HUES48 (cell line): ENCODE measurements at regions not wholly inside any gene's neighbourhood (a gene's known extent, or its start where the extent isn't known, plus 50 kb on each side); places are given as distances from the start of the nearest gene placed in this dataset.
"Not testable (repeated sequence)": the region's sequence is repeated elsewhere in the genome, so short reads cannot be mapped to it uniquely, and the experiment has no call there.

Experiments used
- H3K27ac ChIP-seq: one replicate; pipeline ENCODE4 v1.7.0; 2013; ENCODE audit warnings: low read depth, low read length, inconsistent platforms
- H3K27me3 ChIP-seq: 2 replicates; pipeline ENCODE4 v1.6.1; 2013; ENCODE audit warnings: mild to moderate bottlenecking, low read length; ENCODE audit not compliant: control insufficient read depth, insufficient read depth
- H3K36me3 ChIP-seq: 2 replicates; pipeline ENCODE4 v1.6.1; 2013; ENCODE audit warnings: low read length; ENCODE audit not compliant: control insufficient read depth, insufficient read depth
- H3K4me1 ChIP-seq: 2 replicates; pipeline ENCODE4 v1.6.1; 2013; ENCODE audit warnings: mild to moderate bottlenecking, low read length; ENCODE audit not compliant: control insufficient read depth, insufficient read depth
- H3K4me3 ChIP-seq: 2 replicates; pipeline ENCODE4 v1.5.1; 2013; ENCODE audit warnings: mild to moderate bottlenecking, low read depth, low read length
- H3K9ac ChIP-seq: 2 replicates; pipeline ENCODE4 v1.6.1; 2013; ENCODE audit warnings: mild to moderate bottlenecking, low read depth, low read length, moderate library complexity
- H3K9me3 ChIP-seq: 2 replicates; pipeline ENCODE4 v1.6.1; 2013; ENCODE audit warnings: low read length; ENCODE audit not compliant: control insufficient read depth, insufficient read depth

- Histone ChIP-seq H3K27ac (no peak overlapping the region), H3K4me3 (no peak overlapping the region), H3K9ac (no peak overlapping the region)
Measured at GRCh38 chrX:46324166-46324565, 221.1 kb downstream of the ZNF674 start.

GRCh38 chrX:46322929-46323328 is 222.3 kb downstream of the ZNF674 start:
- peaks cover 34% of the 10 kb centered on the region for H3K4me1 ChIP-seq
- not testable (repeated sequence) for H3K4me3 ChIP-seq, H3K9me3 ChIP-seq, H3K9ac ChIP-seq, H3K36me3 ChIP-seq, H3K27me3 ChIP-seq, H3K27ac ChIP-seq

More at GRCh38 chrX:46324166-46324565, 221.1 kb downstream of the ZNF674 start:
- Histone ChIP-seq H3K9me3 (no peaks in the 10 kb centered on the region), H3K4me1 (peaks cover 45% of the 10 kb centered on the region), H3K36me3 (no peaks in the 10 kb centered on the region), H3K27me3 (no peaks in the 10 kb centered on the region)

GRCh38 chrX:46321676-46322075 is 223.5 kb downstream of the ZNF674 start:
- no peaks in the 10 kb centered on the region for H3K9me3 ChIP-seq
- H3K4me3 ChIP-seq: no peak overlapping the region
- H3K27ac ChIP-seq: no peak overlapping the region
- no peaks in the 10 kb centered on the region for H3K27me3 ChIP-seq
- no peak overlapping the region for H3K9ac ChIP-seq
- H3K4me1 ChIP-seq: peaks cover 37% of the 10 kb centered on the region
- H3K36me3 ChIP-seq: no peaks in the 10 kb centered on the region

GRCh38 chrX:46319750-46320149 is 225.5 kb downstream of the ZNF674 start:
- Histone ChIP-seq H3K4me1 (peaks cover 20% of the 10 kb centered on the region), H3K27ac (no peak overlapping the region), H3K9me3 (no peaks in the 10 kb centered on the region), H3K27me3 (no peaks in the 10 kb centered on the region), H3K36me3 (no peaks in the 10 kb centered on the region), H3K9ac (no peak overlapping the region), H3K4me3 (no peak overlapping the region)

GRCh38 chrX:46318551-46318950 is 226.7 kb downstream of the ZNF674 start:
- H3K4me1 ChIP-seq: peaks cover 12% of the 10 kb centered on the region
- H3K9me3 ChIP-seq: no peaks in the 10 kb centered on the region
- H3K9ac ChIP-seq: no peak overlapping the region
- no peaks in the 10 kb centered on the region for H3K27me3 ChIP-seq
- H3K27ac ChIP-seq: no peak overlapping the region
- H3K36me3 ChIP-seq: no peaks in the 10 kb centered on the region
- no peak overlapping the region for H3K4me3 ChIP-seq

GRCh38 chrX:46317163-46317562 is 228.1 kb downstream of the ZNF674 start:
- Histone ChIP-seq H3K27me3 (no peaks in the 10 kb centered on the region), H3K9me3 (no peaks in the 10 kb centered on the region), H3K27ac (peak overlapping the region; percentile 61), H3K9ac (no peak overlapping the region), H3K4me1 (peaks cover 14% of the 10 kb centered on the region), H3K4me3 (no peak overlapping the region), H3K36me3 (no peaks in the 10 kb centered on the region)

GRCh38 chrX:46311581-46312120 is 233.6 kb downstream of the ZNF674 start:
- Histone ChIP-seq H3K27me3 (0 out of 2 replicates have a peak, but pooled peaks cover 5% of the 10 kb centered on the region), H3K4me3 (no peak overlapping the region), H3K9ac (no peak overlapping the region), H3K4me1 (peaks cover 32% of the 10 kb centered on the region), H3K36me3 (no peaks in the 10 kb centered on the region), H3K27ac (no peak overlapping the region), H3K9me3 (no peaks in the 10 kb centered on the region)

- H3K36me3 ChIP-seq: no peaks in the 10 kb centered on the region
- 0 out of 2 replicates have a peak, but pooled peaks cover 5% of the 10 kb centered on the region for H3K27me3 ChIP-seq
- H3K4me1 ChIP-seq: peaks cover 32% of the 10 kb centered on the region
- H3K4me3 ChIP-seq: no peak overlapping the region
- peak overlapping the region; percentile 83 for H3K27ac ChIP-seq
- peaks cover 3% of the 10 kb centered on the region; the same call in 1 of the 2 replicates for H3K9me3 ChIP-seq
- H3K9ac ChIP-seq: no peak overlapping the region
Measured at GRCh38 chrX:46310815-46311497, 234.3 kb downstream of the ZNF674 start.

- no peak overlapping the region for H3K4me3 ChIP-seq
- no peak overlapping the region for H3K27ac ChIP-seq
Measured at GRCh38 chrX:46308110-46308509, 237.1 kb downstream of the ZNF674 start.

GRCh38 chrX:46306103-46306502 is 239.1 kb downstream of the ZNF674 start:
- Histone ChIP-seq H3K4me1 (peaks cover 23% of the 10 kb centered on the region), H3K27ac (no peak overlapping the region), H3K27me3 (0 out of 2 replicates have a peak, but pooled peaks cover 5% of the 10 kb centered on the region), H3K36me3 (no peaks in the 10 kb centered on the region), H3K9me3 (peaks cover 12% of the 10 kb centered on the region), H3K9ac (no peak overlapping the region), H3K4me3 (no peak overlapping the region)

More at GRCh38 chrX:46308110-46308509, 237.1 kb downstream of the ZNF674 start:
- Histone ChIP-seq H3K36me3 (no peaks in the 10 kb centered on the region), H3K9ac (no peak overlapping the region), H3K27me3 (0 out of 2 replicates have a peak, but pooled peaks cover 5% of the 10 kb centered on the region), H3K9me3 (peaks cover 12% of the 10 kb centered on the region), H3K4me1 (peaks cover 35% of the 10 kb centered on the region)

GRCh38 chrX:46305431-46305830 is 239.8 kb downstream of the ZNF674 start:
- Histone ChIP-seq H3K27me3 (0 out of 2 replicates have a peak, but pooled peaks cover 5% of the 10 kb centered on the region), H3K4me1 (peaks cover 16% of the 10 kb centered on the region), H3K36me3 (no peaks in the 10 kb centered on the region)

More at GRCh38 chrX:46305431-46305830, 239.8 kb downstream of the ZNF674 start:
- Histone ChIP-seq H3K9ac (no peak overlapping the region), H3K4me3 (no peak overlapping the region), H3K9me3 (peaks cover 12% of the 10 kb centered on the region), H3K27ac (no peak overlapping the region)
